ENCODE measurements at regions not wholly inside any gene's neighbourhood (a gene's known extent, or its start where the extent isn't known, plus 50 kb on each side); places are given as distances from the start of the nearest gene placed in this dataset.

DNA sequence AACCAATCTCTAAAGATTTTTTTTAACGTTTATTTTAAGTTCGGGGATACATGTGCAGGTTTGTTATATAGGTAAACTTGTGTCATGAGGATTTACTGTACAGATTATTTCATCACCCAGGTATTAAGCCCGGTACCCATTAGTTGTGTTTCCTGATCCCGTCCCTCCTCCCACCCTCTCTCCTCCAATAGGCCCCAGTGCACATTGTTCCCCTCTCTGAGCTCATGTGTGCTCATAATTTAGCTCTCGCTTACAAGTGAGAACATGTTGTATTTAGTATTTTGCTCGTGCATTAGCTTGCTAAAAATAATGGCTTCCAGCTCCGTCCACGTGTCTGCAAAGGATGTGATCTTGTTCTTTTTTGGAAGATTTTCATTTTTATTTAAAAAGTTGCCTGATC lies 2309.4 kb upstream of the AGA start:
- no peak for DNase-seq

DNA sequence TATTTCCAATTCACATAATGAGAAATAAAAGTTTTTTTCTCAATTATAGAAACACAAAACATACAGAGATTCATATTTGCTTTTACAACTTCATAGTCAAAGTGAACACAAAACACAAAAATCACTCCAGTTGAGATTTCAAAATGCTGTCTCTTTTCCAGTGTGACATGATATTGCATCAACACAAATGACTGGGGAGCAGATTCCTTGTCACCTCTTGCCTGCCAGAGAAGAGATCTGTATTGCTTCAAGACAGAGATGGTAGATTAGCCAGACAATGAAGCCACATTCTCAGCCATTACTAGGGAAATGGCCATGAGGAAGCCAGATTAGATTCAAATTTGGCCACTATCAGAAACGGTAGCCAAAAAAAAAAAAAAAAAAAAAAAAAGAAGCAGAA lies 2313.1 kb upstream of the AGA start:
- no peak for DNase-seq

DNA sequence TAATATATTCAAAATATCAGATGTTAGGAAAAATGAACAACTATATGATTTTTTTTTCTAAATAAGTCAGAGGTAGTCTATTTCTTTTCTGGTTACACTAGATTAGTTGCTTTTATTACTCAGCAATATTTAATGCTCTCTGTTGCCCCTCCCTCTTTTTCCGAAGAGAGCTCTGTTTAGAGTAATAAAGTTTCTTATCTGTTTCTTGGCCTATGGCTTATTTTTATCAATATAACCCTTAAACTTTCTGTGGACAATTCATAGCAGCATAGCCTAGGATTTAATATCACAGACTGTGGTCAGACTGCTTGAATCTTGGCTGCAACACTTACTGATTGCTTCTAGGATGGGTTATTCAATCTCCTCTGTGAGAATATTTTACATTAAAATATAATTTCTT lies 2315.4 kb upstream of the AGA start:
- DNase-seq = no peak

DNA sequence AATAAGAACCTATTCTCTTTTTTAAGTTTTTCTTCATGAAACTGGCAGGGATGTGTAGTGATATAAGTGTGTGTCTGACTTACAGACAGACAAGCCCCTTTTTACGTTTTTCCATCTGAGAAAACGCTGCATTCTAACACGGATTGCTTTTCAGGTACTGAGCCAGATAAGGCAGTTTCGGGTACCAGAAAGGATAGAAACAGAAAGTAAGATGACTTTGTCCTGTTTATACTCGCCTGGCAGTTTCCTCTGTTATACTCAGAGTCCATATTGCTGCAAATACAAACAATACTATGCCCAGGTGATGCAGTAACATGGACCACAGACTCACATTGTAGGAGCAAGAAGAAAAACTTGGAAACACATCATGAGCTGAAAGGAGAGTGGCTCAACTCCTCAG lies 2320.6 kb upstream of the AGA start:
- DNase-seq = no peak

DNA sequence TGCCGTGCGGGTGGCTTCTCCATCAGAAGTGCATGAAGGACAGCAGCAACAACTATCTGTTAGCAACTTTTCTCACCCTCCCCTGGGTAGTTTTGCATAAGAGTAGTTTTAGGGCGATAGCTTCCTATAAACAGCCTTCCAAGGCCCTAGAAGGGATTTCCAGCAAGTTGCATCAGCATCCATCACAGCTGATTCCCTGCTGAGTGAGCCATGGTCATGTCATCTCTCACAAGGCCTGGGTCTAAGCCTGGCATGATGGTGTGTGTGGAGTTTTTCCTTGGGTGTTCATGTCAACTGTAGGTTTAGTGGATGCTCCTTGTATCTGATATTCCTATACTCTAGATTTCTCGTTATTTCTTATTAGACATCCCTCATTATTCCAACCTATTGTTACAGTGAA lies 2324.7 kb upstream of the AGA start:
- DNase-seq = no peak

DNA sequence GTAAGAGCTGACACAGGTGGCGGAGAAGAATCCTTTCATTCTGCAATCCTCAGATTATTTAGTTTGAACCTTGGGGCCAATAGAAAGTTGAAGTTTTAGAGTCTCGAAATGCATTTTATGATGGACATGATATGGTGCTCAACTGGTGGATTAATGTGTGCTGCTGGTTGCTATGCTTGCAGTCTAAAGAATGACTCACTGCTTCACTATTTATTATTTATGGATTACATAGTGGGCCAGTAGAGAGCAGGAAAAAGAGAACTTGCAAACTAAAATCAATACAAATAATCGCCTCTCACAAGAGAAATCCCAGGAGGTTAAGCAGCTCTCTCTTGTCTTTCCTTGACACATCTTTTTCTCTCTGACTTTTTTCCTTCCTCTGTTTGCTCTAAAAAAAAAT lies 2326.8 kb upstream of the AGA start:
- no peak for DNase-seq

DNA sequence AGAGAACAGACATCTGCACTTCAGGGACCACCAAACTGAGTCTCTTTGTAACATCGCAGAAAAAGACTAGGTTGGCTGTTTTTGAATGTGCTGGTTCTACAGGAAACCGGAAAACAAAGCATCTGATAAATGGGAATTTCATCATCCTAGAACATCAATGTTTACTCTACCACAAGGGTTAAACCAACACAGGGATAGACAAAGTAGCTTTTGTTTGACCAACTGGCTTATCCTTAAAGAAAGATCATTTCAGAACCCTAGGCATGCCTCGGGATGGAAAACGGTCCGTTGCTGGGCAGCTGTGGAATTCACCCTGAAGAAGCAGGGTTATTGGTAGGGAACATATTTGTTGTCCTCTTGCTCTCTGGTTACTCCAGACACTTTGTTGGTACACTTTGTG lies 2355.5 kb upstream of the AGA start:
- no peak for DNase-seq

DNA sequence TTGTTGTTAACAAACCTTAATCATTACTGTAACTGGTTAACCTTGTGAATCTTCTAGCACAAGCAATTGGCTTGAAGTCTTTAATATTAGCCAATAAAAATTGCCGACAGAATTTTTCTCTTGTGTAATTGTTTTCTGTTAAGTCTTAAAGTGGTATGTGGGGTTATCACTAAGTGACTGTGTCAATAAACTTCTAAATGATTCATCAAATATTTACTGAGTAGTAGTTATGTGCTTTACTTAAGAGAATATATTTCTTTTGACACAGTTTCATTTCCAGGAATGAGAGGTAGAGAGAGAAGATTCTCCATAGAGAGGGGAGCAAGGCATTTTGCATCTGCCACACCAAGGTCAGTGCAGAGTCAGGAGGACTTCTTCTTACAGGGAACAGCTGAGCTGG lies 2361.6 kb upstream of the AGA start:
- DNase-seq = no peak

DNA sequence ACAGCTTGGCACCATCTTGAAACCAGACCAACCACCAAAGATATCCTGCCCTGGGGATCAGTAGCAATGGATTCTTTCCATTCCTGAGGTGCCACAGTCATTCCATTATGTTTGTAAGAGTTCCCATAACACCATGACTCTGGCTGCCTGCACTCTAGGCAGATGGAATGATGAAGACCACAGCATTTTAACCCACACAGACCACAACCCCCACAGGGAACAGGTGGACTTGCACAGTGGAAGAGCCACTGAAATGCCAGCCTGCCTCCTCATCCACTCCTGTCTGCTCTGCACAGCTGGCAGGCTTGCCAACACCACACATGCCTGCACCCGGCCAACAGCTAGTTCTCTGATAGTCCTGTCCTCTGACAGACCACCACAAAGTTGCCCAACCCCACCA lies 2362.2 kb upstream of the AGA start:
- DNase-seq = no peak

DNA sequence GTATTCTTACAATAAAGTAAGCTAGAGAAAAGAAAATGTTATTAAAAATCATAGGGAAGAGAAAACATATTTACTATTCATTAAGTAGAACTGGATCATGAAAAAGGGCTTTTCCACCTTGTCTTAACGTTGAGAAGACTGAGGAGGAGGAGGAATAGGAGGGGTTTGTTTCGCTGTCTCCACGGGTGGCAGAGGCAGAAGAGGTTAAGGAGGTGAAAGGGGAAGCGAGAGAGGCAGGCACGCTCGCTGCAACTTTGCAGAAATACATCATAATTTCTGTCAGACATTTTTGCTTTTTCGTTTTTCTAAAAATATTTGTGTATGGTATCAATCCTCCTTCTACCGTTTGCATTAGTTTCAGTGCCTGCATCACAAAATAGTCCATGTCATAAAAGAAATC lies 2375.1 kb upstream of the AGA start:
- no peak for DNase-seq

DNA sequence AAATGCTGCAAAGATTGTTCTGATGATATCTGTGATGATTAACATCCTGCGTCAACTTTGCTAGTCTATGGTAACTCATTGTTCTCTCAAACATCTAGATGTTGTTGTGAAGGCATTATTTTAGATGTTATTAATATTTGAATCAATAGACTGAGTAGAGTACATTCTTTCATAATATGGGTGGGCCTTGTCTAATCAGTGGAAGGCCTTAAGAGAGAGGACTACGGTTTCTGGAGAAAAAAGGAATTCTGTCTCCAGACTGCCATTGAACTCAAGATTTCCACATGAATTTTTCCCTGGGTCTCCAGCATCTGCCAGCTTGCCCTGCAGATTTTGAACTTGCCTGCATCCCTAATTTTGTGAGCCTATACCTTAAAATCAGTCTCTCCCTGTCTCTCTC lies 2381.1 kb upstream of the AGA start:
- DNase-seq = no peak

DNA sequence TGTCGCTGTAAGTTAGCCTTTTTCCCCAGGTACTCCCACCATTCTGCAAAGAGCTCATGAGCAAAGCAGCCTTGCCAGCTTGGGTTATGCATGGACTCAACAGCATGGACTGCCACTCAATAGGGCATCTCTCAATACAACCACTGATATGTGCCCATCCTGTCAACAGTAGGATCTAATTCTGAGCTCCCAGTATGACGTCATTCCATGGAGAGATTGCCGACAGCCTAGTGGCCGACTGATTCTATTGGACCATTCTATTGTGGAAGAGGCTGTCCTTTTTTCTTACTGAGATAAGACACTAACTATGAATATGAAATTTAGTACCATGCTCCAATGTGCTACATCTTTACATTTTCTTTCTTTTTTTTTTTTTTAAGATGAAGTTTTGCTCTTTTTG lies 2389.0 kb upstream of the AGA start:
- DNase-seq = no peak

DNA sequence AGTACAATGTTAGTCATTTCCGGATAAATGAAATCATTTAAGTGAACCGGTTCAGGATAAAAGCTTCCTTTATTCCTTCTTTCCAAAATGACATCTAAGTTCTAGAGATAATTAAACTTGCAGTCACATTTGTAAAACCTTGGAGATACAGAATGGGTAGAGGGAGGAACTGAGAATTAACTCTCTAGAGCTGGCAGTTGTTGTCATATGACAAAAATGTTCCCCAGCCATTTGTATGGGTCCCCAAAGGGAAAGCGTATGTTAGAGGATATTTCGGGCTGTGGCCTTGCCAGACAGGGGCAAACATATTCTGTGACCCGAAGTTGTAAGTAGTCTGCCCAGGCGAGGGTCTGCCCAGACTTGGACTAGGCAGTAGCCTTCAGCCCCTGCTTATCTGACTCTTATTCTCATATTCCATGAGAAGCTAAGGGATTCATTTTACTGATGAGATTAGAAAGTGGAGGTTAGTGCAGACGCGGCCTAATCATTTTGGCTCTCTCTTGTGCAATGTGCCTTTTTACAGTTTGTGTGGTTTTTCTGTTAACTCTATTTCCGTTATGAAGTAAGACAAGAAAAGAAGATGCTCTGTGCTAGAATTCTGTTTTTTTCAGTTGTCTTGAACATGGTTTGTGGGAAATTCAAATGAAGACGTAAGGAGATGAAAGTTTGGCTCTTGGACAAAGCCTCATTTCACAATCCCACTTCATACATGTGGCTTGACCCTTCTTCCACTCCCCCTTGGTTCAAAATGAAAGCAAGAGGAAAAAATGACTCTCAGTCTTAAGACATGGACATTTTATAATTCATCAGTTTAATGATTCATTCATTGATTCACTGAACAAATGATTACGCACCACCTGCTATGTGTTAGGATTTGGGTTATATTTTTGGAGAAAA lies 2394.2 kb upstream of the AGA start:
- DNase-seq = no peak

DNA sequence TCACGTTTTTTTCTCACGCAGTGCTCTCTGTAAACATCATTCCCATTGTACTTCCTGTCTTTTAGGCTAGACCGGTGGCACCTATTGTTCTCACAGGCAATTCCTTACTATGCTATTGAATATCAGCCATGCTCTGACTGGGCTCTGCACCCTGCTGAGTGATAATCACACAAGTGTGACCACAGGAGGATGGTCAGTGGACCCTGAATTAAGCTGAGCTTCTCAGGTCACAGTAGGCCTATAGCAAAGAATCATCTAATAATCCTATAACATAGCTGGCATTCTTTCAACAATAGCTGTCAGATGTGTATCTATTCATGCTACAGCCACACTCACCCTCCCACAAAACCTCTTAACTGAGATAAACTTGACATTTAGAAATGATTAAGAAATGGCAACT lies 2399.8 kb upstream of the TENM3 start:
- no peak for DNase-seq

DNA sequence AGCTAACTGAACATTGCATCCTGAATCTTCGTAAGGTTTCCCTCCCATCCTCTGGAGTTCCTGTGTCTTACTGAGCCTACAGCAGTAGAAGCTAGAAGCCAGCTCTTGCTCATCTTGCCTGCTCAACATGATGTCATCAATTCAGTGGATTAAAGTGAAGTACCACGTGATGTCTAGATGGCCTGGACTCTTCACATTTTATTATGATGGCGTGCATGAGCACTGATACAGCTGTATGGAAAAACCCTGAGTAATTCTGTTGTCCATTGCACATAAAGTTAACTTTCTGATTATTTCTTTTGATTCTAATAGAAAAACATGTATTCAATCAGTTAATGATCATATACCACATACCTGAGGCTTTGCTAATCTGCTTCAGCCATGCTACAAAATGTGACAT lies 2387.7 kb upstream of the TENM3 start:
- no peak for DNase-seq

DNA sequence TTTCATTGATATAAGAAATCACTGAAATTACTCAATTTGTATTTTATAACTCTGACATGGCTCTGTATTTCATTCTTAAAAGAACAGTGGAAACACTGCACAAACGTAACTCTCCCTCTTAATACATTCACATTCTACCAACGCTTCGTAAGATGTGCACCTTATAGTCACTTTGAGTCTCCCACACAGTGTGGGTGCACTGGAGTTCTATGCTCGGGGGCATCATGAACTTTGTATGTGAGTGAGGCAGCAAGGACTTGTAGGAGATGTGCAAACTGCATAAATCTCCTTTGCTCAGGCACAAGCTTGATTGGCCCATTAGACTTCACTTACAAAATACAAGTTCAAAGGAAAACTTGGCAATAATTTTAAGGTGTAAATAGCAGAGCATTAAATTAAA lies 2385.0 kb upstream of the TENM3 start:
- DNase-seq = no peak

DNA sequence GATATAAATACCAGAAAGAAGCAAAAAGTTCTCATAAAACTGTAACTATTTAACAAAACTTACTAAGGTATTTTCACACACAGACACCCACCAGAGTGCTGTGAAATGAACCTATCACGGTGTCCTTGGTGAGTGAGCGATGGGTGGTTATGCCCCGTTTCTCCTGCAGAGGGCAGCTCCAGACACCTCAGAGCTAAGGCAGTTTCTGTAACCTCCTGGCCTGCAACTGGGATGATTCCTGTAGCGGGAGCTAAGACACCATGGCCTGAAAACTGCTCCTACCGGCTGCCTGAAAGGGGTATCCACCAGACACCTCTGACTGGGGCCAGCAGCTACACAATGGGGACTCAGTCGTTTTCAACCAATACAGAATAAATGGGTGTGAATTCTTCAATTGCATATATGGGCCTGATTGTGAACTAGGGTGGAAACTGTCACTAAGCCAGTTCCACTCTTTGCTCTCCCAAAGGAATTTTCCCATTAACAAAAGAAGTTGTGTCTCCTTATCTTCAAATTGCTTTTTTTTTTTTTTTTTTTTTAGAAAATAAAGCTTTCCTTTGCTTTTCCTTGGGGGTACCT lies 2375.8 kb upstream of the TENM3 start:
- no peak for DNase-seq

DNA sequence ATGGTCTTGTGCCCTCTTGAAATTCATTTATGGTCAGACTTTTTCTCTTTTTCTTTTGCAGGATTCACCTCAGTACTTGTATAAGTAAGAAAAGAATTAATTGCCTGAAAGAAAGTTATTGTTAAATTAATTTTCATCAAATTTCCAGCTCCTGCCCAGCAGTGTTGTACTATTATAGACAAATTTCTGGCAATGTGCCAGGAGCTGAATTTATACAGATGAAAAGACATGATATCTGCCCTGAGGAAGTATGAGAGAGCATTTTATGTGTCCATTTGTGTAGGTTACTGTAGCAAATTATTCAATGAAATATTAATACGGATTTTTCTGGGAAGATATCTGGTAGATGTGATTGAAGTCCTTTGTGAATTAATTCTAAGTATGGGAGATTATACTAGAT lies 2371.5 kb upstream of the TENM3 start:
- no peak for DNase-seq

DNA sequence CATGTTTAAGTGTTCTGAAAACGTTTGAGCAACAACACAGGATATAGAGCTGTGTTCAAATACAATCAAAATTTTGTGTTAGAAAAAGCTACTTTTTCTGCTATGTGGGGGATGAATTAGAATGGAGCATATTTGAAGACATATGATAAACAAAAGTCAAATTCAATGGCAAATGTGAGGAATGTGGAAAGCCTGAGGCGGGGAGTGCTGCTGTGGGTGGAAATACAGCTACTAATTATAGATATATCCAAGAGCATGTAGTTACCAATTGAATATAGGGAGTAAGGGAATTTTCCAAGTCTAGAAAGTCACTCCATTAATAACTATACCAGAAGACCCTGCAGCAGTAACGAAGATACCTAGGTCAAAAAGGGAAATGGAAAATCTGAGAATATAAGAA lies 2370.4 kb upstream of the TENM3 start:
- DNase-seq = no peak

DNA sequence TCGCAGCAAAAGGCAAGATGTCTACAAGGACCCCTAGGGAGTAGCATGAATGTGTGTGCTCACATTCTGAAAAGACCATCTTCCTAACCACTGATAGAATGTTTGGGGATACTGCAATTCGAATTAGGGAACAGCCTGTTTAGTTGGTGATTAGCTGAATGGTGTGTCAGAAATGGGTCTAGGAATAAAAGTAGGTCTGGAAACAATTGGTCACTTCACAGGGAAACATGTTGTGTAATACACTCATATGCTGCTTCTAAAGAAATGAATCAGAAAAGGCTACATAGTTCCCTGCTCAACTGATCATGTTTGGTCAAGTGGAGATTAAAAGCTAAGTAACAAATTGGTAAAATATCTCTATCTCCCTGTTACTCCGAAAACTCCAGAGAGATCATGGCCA lies 2362.4 kb upstream of the TENM3 start:
- no peak for DNase-seq

DNA sequence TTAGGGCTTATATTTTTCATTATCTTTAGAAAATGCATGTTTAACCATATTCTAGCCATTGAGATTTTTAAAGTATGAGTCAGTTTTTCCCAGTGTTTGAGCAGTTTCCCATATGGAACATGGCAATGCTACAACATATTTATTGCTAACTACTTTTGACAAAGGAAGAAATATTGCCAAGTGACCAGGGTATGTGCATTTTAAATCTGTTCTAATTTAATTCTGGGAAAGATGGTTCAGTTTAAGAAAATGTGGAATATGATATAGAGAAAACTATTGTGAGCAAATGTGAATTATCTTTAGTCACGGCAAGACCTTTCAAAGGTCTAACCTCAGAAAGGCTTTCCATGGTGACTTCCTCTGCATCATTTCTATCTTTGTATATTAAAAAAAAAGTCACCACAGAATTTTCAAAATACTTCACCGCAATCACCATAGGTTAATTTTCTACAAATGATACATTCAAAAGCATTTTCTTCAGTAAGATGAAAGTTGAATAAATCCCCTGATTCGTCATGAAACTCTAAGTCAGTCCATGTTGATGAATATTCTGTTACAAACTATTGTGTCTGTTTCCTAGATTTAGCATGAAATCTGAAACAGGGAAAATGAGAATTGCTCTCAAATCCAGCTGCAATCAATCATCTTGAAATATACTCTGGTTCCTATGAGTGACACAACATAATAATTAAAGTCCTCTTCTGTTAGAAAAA lies 2349.0 kb upstream of the TENM3 start:
- no peak for DNase-seq

DNA sequence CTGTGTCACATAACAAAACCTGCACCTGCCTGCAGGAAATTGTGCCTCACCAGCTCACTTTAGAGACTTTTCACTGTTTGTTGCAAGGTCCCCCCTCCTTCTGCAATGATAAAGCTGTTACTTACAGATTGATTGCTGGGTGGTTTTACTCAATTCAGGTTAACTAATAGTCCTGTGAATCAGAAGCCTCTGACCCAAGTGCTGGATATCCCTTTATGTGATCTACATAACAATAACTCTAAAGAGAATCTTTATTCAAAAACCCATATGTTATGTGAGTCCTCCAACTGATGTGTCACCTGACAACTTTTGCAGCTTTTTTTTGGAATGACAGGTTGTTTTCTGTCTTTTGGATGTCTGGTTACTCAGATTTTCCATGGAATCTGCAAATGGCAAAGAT lies 2323.6 kb upstream of the TENM3 start:
- DNase-seq = no peak

DNA sequence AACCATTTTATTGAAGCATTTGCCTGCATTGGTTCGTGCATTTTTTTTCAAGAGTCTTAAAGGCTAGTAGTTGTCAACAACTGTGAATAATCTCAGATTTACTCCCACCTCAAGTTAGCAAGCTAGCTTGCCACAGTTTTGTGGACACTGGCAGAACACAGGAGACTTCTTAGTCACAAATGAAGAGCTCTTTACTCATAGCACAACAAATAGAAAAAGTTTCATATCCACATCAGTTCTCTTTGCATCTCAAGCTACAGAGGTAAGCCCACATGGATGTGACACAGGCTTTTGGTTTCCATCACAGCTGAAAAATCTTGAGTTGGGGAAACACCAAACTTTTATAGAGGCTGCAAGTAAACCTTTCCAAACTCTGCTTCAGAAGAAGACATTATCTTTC lies 2315.7 kb upstream of the TENM3 start:
- DNase-seq = no peak

DNA sequence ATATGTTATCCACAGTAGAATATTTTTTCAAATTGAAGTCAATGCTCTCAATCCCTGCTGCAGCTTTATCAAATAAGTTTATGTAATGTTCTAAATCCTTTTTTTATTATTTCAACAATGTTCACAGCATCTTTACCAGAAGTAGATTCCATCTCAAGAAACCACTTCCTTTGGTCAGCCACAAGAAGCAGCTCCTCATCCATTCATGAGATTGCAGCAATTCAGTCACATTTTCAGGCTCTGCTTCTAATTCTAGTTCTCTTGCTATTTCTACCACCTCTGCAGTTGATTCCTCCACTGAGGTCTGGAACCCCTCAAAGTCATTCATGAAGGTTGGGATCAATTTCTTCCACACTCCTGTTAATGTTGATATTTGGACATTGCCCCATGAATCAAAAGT lies 2301.3 kb upstream of the TENM3 start:
- no peak for DNase-seq
